ENCODE measurements at regions not wholly inside any gene's neighbourhood (a gene's known extent, or its start where the extent isn't known, plus 50 kb on each side); places are given as distances from the start of the nearest gene placed in this dataset.

DNA sequence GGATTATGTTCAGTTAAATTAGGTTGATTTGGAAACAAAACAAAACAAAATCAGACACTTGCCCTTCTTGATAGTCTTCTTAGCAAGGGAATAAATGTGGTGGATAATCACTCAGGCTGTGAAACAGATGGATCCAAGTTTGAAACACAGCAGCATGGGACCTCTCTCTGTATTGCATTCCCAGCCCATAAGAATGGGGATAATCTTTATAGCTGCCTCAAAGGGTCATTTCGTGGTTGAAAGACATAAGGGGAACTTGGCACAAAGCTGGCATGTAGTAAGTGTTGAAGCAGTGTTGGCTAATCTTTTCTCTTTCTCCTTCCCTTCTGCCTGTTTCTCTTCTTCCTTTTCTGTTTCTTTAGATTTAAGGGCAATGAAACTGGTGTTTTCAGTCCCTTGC, 333.9 kb upstream of the TLE4 start:
- DNase-seq, result no peak

DNA sequence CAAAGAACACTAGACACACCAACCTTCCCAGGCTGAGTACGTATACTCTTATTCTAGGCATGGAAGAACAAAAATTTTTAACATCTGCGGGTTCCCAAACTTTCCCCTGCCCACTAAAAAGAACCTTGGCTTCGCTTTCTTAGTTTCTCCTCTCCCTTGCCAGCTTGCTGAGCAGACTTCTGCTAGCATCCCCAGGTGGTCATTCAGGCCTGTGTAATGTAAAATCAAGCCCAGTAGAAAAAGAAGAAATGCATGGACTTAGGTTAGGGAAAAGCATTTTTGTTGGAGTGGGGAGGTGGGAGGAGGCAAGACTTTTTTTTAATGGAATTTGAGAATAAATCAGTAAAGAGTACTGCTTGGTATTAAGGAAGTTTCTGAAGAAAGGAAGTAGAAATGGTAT, 331.0 kb upstream of the TLE4 start:
- DNase-seq, result no peak

DNA sequence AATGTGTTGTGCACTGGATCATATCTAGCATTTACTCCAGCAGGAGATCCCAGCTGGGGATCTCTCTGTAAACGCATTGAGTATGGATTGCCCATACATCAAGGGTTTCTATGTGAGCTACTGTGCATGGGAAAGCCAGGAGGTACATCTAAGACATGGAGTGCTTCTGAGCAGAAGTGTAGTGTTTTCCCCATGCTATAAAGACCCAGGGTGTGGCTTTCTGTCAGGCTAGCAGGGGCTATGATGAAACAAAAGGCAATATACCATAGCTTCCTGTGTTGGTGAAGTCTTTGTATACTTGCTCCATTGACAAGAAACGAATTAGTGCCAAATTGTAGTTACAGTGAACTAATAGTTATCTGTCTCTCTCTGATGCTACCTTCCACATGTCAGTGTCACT, 329.3 kb upstream of the TLE4 start:
- no peak for DNase-seq

DNA sequence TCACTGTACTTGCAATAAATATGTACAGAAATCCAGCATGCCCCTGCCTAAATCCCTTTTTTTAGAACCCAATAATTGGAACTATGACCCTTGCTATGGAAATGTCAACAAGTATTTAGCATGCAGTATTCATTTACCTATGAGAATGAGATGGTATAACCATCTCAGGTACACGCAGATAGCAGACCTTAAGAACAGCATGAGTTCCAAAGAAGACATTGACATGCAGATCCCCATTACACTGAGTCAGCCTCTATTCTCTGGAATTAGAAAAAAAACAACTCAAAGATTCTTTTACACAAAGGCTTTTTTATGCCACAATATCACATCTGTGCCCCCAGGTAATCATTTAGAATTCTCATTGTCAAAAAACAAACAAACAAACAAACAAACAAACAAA, 325.6 kb upstream of the TLE4 start:
- DNase-seq, result no peak

DNA sequence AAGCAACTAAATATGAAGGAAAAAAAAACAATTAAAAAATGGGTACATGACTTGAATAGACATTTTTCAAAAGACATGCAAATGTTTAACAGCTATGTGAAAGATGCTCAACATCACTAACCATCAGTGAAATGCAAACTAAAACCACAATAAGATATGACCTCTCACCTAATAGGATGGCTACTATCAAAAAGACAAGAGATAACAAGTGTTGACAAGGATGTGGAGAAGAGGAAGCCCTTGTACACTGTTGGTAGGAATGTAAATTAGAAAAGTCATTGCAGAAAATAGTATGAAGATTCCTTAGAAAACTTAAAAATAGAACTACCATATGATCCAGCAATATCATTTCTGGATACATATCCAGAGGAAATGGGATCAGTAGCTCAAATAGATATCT, 324.7 kb upstream of the TLE4 start:
- DNase-seq, result no peak

DNA sequence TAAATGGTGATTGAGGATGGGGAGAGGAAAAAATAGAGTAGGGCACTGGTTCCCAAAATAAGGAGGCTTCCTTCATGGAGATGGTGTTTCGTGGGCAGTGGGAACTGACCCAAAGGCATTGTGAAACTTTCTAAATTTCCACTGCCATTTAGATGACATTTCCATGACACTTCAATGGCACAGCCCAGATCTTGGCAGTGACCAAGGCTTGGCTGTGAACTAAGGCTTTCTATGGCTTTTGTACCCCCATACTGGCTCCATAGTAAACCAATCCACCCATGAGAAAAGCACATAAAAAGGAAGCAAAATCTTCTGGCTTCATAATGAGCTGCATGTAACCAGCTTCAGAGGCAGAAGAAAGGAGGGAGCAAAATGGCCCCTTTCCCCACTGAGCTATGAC, 321.0 kb upstream of the TLE4 start:
- no peak for DNase-seq

DNA sequence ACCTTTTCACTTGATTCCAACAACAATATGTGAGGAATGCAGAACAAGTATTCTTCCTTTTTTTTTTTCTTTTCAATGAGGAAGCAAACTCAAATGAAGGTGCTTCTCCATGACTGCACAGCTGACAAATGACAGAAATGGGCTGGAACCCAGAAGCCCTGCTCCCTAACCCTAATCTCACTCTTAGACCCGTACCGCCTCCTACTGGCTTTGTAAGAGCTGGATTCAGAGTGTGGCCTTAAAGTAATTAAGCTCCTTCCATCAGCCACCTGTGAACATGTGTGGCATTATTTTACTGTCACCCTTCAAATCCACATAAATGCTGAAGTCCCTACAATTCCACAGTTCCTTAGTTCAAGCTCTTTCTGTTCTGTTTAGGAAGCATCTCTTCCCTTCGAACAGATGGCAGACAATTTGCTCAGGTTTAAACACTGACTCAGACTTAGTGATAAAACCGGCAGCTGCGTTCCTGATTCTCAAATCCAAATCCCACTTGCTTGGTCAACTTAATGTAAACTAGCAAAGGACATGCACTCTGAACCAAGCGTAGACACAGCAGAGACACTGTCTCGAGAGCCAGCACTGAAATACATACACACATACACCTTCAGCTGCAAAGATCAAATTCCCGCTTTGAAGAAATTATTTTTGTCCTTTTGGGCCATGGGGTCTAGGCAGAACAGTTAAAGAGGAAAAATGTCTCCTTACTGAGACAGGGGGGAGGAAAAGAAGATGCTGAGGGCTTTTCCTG, 316.7 kb upstream of the TLE4 start:
- DNase-seq, result no peak

DNA sequence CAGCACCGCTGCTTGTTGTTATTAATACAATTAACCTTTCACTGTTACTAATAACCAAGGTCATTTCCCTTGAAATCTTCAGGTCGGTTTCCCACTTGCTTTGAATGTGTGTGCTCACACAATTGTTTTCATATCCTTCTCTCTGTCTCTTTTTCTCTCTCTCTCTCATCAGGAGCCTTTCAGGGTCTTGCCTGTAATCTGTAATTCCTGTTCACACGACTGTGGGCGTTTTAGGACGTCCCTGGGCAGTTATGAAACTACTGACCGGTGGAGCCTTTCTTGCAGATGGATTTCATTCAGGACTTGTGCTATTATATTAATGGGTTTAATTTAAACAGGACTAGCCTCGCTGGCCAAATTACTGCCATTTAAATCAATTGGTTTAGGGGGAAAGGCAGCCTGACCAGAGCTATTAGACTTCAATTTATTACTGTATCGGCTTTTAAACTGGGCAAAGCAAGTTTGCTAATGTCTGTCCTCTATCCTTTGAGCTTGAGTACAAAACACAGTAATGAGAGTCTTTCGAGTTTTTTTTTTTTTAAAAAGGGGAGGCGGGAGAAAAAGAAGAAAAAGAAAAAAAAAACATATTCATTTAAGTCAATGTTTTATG, 316.0 kb upstream of the TLE4 start:
- no peak for DNase-seq

DNA sequence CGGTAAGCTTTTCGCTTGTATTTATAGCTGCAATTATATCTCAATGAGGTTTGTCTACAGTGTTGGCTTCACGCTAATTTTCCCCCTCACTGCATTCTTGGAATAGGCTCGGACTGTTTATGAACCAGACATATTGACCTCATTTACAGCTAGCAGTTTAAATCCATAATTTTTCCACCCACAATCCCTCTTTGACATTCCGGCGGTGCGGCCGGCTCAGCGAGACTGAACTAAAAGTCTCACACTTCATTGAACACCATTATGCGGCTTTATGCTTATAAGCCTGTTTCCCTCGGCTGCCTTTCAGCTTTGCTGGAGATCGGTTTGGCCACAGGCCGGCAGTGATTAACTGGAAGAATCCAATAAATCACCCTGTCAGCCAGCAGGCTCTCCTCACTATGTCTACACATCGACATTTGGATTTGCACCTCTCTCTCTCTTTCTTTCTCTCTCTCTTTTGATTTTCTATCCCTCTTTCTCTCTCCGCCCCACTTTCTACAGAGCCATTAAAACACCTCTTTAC, 315.0 kb upstream of the TLE4 start:
- no peak for DNase-seq

DNA sequence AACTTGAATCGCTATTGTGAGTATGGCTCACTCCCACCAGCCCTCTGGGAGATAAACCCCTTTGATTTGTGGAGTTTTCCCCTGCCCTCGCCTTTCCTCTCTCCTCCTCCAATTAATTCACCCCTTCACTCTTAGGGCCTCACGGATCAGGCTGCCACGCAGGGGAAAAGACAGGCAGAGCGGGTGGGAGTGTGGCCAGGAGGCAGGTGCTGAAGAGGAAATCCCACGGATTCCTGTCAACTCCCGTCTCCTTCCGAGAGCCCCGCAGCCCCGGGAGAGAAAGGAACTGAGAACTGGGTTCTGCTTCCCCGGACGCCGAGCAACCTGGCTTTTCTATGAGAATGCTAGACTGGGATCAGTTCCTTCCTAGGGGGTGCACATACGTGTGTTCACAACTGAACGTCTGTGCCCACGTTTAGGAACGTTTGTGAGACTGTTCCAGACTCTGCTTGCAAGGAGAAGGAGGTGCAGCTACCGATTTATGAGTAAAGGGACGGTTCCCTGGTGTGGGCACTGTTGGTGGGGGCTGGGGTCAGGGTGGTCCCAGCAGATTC, 314.5 kb upstream of the TLE4 start:
- no peak for DNase-seq

DNA sequence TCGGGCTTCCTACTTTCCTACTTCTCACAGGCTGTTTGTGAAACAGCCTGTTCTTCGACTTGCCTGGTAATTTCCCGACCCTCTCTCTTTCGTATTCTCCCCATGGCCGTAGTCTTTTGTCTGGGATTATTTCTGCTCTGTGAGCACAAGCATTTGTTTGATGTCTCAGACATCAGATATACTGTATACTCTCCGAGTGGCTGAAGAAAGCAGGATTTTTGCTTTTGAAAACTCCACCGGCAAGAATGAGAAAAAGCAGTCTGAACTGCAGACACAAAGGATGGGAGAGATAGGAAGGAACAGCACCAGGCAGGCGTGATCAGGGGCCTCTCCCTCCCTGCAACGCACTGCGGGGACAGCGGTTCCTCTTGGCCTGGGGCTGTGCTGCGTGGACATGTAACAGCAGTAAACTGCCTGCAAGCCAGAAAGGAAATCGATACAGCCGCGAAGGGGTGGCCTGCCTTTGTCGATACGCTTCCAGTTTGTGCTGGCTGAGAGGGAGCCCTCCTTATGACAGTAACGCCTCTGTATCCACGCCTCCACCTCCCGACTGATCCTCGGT, 313.9 kb upstream of the TLE4 start:
- no peak for DNase-seq

DNA sequence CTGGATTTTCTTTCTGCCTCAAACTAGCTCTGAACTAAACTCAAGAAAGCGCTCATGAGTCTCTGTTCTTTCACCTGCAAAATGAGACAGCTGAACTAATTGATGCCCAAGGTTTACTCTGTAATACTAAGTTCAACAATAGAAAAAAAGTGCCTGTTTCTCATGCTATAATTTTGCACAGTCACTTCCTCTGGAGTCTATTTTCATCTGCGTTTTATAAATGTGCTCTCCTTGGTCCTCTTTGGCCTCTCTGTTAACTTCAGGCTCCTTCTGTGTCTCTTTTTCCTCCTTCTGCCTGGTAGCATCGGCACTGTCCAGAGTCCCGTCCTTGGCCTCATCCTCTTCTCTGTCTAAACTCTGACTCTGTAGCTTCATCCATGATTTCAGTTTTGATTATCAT, 311.9 kb upstream of the TLE4 start:
- no peak for DNase-seq

DNA sequence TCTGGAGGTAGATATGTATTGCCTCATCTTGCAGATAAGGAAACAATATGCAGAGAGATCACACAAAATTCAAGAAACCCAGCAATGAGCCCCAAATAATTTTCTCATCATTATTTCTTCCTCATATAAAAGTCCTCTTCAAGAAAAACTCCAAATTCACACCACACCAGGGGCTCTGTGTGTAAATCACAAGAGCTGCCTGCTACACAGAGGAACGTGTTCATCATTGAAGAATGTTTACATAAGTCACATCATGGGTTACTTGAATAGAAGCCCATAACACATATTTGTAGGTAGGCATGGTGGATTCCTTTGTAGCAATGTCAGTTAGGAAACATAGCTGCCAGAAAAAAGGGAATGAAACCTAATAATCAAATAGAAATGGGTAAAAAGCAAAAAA, 308.1 kb upstream of the TLE4 start:
- no peak for DNase-seq

DNA sequence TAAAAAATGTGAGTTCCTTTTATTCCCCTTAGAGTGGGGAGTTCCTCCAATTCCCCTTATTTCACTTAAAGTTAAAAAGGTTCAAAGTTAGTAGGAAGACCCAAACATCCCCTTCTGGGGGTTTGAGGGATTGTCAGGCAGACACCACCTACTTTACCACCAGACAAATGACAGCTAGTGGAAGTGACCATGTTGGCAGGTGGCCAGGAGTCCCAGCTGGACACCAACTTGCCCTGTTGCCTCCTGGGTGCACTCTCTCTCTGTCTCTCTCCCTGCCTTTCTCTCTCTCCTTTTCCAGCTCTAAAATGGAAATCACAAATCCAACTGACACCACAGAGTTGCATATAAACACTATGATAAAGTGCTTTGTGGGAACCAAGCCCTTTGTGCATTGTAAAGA, 307.7 kb upstream of the TLE4 start:
- no peak for DNase-seq

DNA sequence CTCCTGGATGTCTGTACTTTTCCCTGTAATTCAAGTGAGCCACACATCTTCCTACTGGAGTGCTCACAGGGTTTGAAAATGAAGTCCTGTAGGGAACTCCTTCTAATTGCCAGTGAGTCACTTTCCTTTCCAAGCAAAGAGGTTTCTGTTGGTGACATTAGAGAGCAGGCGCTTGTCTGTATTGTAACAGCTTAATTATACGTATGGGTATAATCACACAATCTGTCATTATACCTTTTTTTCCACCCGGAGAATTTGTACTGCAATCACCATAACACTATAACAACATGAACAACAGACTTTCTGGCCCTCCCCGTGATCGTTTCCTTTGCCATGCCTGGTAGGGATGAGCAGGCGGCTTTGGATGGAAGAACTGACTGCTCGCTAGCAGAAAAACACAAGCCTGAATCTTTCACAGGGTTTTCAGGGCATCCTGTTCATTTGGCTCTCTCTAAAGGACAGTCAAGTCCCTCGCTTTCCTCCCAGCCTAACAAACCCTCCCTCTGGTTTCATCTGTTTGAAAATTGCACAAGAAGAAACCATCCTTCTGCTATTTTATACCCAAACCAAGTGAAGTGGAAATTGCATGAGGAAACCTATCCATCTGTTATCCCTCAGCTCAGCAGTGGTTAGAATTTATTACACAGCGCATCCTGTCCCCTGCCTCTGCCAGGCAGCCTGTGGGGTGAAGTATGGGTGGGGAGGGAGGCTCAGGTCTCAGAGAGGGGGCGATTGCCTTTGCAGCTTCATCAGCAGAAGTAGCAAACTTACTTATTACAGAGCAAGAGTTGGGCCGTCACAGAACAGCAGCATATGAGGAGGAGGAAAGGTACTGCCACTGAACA, 307.0 kb upstream of the TLE4 start:
- no peak for DNase-seq

DNA sequence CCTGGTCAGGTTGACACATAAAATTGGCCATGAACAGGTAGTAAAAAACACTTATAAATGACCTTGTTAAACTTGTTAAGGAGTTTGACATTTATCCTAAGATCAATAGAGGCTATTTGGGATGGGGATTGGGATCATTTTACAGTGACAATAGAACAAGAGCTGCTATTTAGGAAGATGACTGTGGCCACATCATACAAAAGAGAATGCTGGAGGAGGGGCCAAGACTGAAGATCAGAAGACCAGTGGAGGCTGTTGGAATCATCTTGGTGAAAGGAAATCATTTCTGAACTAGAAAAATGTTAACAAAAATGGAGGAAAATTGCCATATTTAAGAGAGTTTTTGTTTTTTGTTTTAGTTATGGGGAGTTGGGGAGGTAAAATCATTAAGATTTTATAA, 304.8 kb upstream of the TLE4 start:
- DNase-seq, result no peak

DNA sequence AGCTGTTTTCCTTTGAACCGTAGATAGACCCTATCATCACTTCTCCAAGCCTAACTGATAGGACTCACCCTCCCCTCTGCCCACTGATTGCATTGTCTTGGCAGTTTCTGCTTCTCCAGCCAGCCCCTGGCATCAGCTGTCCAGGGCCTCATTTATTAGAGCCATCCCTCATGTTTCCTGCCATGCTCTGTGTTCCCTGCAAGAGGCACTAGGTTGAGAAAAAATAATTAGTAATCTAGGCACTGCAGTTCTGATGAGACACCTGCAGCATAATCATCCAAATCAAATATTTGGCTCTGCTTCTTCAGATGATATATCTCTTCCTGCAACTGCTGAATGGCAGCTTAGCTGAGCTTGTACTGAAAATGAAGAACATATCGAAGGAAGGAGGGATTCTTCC, 303.0 kb upstream of the TLE4 start:
- no peak for DNase-seq

DNA sequence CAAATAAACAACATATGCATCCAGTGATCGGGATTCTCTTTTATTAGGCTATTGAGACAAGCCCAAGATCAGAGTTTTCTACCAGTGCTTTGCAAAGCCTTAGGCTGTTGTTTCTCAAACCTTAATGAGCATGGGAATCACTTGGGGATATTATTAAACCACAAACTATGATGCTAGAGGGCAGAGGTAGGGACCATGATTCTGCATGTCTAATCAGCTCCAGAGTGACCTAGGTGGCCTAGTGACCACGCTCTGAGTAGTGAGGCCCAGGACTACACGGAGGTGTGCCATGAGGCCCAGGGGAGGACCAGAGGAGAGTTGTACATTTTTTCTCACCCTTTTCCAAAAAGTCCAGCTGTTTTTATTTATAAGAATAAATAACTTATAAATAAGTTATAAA, 298.5 kb upstream of the TLE4 start:
- DNase-seq, result no peak

DNA sequence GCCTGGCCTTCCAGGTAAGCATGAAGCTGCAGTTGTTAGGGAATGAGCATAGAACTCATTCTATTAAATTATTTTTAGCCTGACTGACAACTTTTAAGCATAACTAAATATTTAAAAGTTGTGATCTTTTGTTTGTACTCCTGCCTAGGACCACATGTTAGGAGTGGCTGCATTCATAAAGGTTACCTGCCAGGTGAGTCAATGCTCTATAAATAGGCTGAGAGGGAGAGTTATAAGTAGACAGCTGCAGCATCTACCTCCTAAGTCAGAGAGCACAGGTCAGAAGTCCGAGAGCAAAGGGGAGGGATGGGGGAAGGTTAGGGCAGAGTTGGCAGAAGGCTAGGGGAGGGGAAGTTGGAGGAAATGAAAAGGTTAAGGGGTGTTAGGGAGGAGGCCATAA, 292.4 kb upstream of the TLE4 start:
- DNase-seq, result no peak

DNA sequence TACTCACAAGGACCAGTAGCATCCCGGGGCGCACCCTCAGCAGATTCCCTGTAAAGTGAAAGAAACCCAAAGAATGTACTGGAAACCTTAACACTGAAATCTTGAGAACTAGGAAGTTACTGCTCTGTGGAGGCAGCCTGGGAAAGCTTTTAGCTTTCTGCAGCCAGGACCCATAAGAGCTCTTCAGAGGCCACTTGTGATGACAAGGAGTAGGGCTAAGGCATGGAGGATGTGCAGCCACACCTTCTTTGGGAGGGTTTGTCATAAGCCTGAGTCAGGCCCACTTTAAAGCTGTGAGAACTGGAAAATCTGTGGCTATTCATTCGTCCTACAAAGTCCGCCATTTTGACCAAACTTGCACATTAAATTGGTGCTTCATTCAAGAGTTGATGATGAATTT, 291.1 kb upstream of the TLE4 start:
- no peak for DNase-seq

DNA sequence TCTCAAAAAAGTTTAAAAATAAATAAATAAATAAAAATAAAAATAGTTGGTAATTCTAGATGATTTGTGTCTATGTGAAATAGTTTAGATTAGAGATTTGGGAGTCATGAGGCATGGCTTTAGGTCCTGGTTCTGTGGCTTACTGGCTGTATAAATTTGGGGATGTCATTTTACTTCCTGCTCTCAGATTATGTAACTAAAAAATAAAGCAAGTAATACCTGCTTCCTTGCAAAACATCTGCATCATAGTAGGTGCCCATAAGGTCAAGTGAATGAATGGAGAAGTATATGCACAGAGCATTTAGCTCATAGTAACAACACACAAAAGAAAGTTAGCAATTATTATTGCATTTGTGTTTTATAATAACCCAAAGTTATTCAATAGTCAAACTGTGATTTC, 287.7 kb upstream of the TLE4 start:
- DNase-seq, result no peak

DNA sequence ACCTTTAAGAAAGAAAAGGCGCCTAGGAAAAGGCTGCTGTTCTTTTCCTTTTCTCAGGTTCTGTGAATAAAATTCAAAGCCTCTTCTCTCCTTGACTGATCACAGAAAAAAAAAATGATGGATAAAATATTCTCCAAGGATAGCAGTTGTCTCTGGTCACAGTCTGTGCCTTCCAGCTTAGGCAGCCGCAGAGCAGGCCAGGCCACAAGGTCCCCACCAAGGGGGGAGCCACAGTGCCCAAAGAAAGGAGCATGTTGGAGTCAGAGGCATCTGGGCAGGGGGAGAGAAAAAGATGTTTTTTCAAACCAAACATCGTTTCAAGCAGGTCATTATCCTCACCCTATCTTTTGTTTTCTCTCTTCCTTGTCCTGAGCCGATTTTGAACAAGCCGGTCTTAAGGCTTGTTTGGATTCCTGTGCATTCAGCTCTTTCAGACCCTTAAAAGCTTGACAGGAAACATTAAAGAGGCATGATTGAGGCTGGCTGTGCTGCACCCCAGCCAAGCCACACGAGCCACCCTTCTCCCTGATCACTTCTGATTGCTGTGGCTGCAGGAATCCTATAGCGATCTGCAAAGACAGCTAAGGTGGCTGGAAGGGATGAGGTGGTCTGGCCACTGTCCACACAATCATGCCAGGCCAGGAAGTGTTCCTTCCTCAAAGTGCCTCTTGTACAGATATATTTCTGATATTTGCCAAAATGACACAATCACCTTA, 284.6 kb upstream of the TLE4 start:
- no peak for DNase-seq

Data from activated CD4-positive, alpha-beta T cell treated with anti-CD3 and anti-CD28 coated beads, Interleukin-2, amount 50 U/mL, for 1 hour (primary cell).